Astrocyte (in vitro differentiated cells and primary cell): ENCODE measurements at regions not wholly inside any gene's neighbourhood (a gene's known extent, or its start where the extent isn't known, plus 50 kb on each side); places are given as distances from the start of the nearest gene placed in this dataset.
"Not testable (repeated sequence)": the region's sequence is repeated elsewhere in the genome, so short reads cannot be mapped to it uniquely, and the experiment has no call there.

ENCODE experiments used
- DNase-seq: peaks from one replicate; pipeline ENCODE4 v3.0.0-alpha.2; 2010; ENCODE audit warnings: low read depth
- FAIRE-seq: peaks from 2 replicates; lab custom pipeline; 2011; peaks lifted over from hg19 to GRCh38; lab: Jason Lieb, UNC
- H2AFZ ChIP-seq: 2 replicates; pipeline ENCODE4 v1.6.0; 2012; ENCODE audit warnings: low read depth, low read length, inconsistent platforms
- H3K27ac ChIP-seq: 2 replicates; pipeline ENCODE4 v1.5.1; 2011; ENCODE audit warnings: low read depth, low read length, inconsistent platforms
- H3K27me3 ChIP-seq: 2 replicates; pipeline ENCODE4 v1.6.0; 2011; ENCODE audit warnings: low read length, inconsistent platforms; ENCODE audit not compliant: insufficient read depth
- H3K36me3 ChIP-seq: 2 replicates; pipeline ENCODE4 v1.5.1; 2011; ENCODE audit warnings: low read length, inconsistent platforms; ENCODE audit not compliant: insufficient read depth
- H3K4me1 ChIP-seq: 2 replicates; pipeline ENCODE4 v1.5.1; 2011; ENCODE audit warnings: low read length, inconsistent platforms; ENCODE audit not compliant: insufficient read depth
- H3K4me2 ChIP-seq: 2 replicates; pipeline ENCODE4 v1.6.0; 2012; ENCODE audit warnings: low read length, inconsistent platforms
- H3K4me3 ChIP-seq: 2 replicates; pipeline ENCODE4 v1.5.1; 2011; ENCODE audit warnings: low read depth, mild to moderate bottlenecking, low read length, inconsistent platforms; ENCODE audit not compliant: insufficient read depth
- H3K79me2 ChIP-seq: 2 replicates; pipeline ENCODE4 v1.6.0; 2012; ENCODE audit warnings: mild to moderate bottlenecking, low read length, inconsistent platforms; ENCODE audit not compliant: insufficient read depth
- H3K9ac ChIP-seq: 2 replicates; pipeline ENCODE4 v1.6.0; 2012; ENCODE audit warnings: mild to moderate bottlenecking, low read length, inconsistent platforms
- H3K9me3 ChIP-seq: 2 replicates; pipeline ENCODE4 v1.5.1; 2012; ENCODE audit warnings: low read depth, mild to moderate bottlenecking, low read length, inconsistent platforms; ENCODE audit not compliant: insufficient read depth
- H4K20me1 ChIP-seq: 2 replicates; pipeline ENCODE4 v1.6.0; 2012; ENCODE audit warnings: low read length, inconsistent platforms; ENCODE audit not compliant: insufficient read depth
- H3K27ac Mint-ChIP-seq: one replicate; pipeline ENCODE4 v1.8.0; 2021; ENCODE audit warnings: mild to moderate bottlenecking, mixed read lengths; ENCODE audit not compliant: unreplicated experiment
- H3K27me3 Mint-ChIP-seq: one replicate; pipeline ENCODE4 v1.8.0; 2021; ENCODE audit warnings: low read depth, mixed read lengths; ENCODE audit not compliant: unreplicated experiment
- H3K36me3 Mint-ChIP-seq: one replicate; pipeline ENCODE4 v1.8.0; 2021; ENCODE audit warnings: low read depth, mixed read lengths; ENCODE audit not compliant: unreplicated experiment
- H3K4me1 Mint-ChIP-seq: one replicate; pipeline ENCODE4 v1.8.0; 2021; ENCODE audit warnings: low read depth, mixed read lengths; ENCODE audit not compliant: unreplicated experiment
- H3K4me3 Mint-ChIP-seq: one replicate; pipeline ENCODE4 v1.8.0; 2021; ENCODE audit warnings: mild to moderate bottlenecking, moderate library complexity, mixed read lengths; ENCODE audit not compliant: unreplicated experiment
- H3K9me3 Mint-ChIP-seq: one replicate; pipeline ENCODE4 v1.8.0; 2021; ENCODE audit warnings: mild to moderate bottlenecking, mixed read lengths; ENCODE audit not compliant: unreplicated experiment

- not testable (repeated sequence) for H2AFZ ChIP-seq, H3K4me2 ChIP-seq, H3K27ac ChIP-seq, H3K4me3 Mint-ChIP-seq, H3K9me3 Mint-ChIP-seq, H3K36me3 Mint-ChIP-seq, H3K27me3 Mint-ChIP-seq, H3K9ac ChIP-seq, DNase-seq, H3K4me3 ChIP-seq, H3K4me1 ChIP-seq, FAIRE-seq, H3K9me3 ChIP-seq, H3K27ac Mint-ChIP-seq, H3K36me3 ChIP-seq, H3K27me3 ChIP-seq
- Histone ChIP-seq H3K79me2 (peaks cover 63% of the 10 kb centered on the region), H4K20me1 (peaks cover 24% of the 10 kb centered on the region)
- H3K4me1 Mint-ChIP-seq, result peaks cover 17% of the 10 kb centered on the region
These were observed 344.8 kb downstream of the BCL2L11 start for GRCh38 chr2:111465521-111465920.

GRCh38 chr2:111466744-111467143 is 346.0 kb downstream of the BCL2L11 start:
- H3K4me1 ChIP-seq, DNase-seq, H3K27ac ChIP-seq, H3K4me3 ChIP-seq, H3K4me2 ChIP-seq, H3K36me3 Mint-ChIP-seq, H3K9me3 Mint-ChIP-seq, H3K9me3 ChIP-seq, H2AFZ ChIP-seq, H3K27ac Mint-ChIP-seq, H3K27me3 Mint-ChIP-seq, H3K4me3 Mint-ChIP-seq, H3K9ac ChIP-seq, H3K27me3 ChIP-seq, H3K36me3 ChIP-seq, FAIRE-seq: not testable (repeated sequence)
- peaks cover 63% of the 10 kb centered on the region for H3K79me2 ChIP-seq
- peaks cover 21% of the 10 kb centered on the region for H4K20me1 ChIP-seq
- H3K4me1 Mint-ChIP-seq, result peaks cover 13% of the 10 kb centered on the region

GRCh38 chr2:111470924-111471323 is 350.2 kb downstream of the BCL2L11 start:
- H3K36me3 ChIP-seq, H3K9ac ChIP-seq, DNase-seq, H2AFZ ChIP-seq, H3K9me3 Mint-ChIP-seq, H3K27me3 ChIP-seq, H3K36me3 Mint-ChIP-seq, FAIRE-seq, H3K4me2 ChIP-seq, H3K4me1 ChIP-seq, H3K9me3 ChIP-seq, H3K27ac ChIP-seq, H3K27me3 Mint-ChIP-seq, H3K27ac Mint-ChIP-seq, H3K4me3 ChIP-seq, H3K4me3 Mint-ChIP-seq: not testable (repeated sequence)
- H3K4me1 Mint-ChIP-seq, result peaks cover 16% of the 10 kb centered on the region
- Histone ChIP-seq H3K79me2 (peaks cover 71% of the 10 kb centered on the region), H4K20me1 (peaks cover 32% of the 10 kb centered on the region)

GRCh38 chr2:111471791-111472530 is 351.2 kb downstream of the BCL2L11 start:
- H3K4me2 ChIP-seq, H3K9ac ChIP-seq, H3K27ac Mint-ChIP-seq, H3K9me3 Mint-ChIP-seq, H3K4me3 ChIP-seq, H3K9me3 ChIP-seq, FAIRE-seq, H3K4me3 Mint-ChIP-seq, H3K4me1 ChIP-seq, H3K36me3 Mint-ChIP-seq, H3K36me3 ChIP-seq, H2AFZ ChIP-seq, H3K27me3 ChIP-seq, H3K27me3 Mint-ChIP-seq: not testable (repeated sequence)
- H3K79me2 ChIP-seq, result peaks cover 71% of the 10 kb centered on the region
- peak overlapping the region; percentile 42 for H3K27ac ChIP-seq
- peaks cover 16% of the 10 kb centered on the region for H3K4me1 Mint-ChIP-seq
- DNase-seq, result peak; percentile 56
- peaks cover 28% of the 10 kb centered on the region for H4K20me1 ChIP-seq

GRCh38 chr2:111472844-111473403 is 352.2 kb downstream of the BCL2L11 start:
- H3K27ac Mint-ChIP-seq, result peak overlapping the region; percentile 66
- Histone ChIP-seq H3K79me2 (peaks cover 66% of the 10 kb centered on the region), H3K27ac (peak overlapping the region; percentile 42), H3K4me2 (peak overlapping the region; percentile 11), H4K20me1 (peaks cover 24% of the 10 kb centered on the region)
- not testable (repeated sequence) for H3K36me3 Mint-ChIP-seq, DNase-seq, H2AFZ ChIP-seq, H3K27me3 ChIP-seq, H3K9ac ChIP-seq, H3K4me3 Mint-ChIP-seq, H3K9me3 Mint-ChIP-seq, H3K4me1 ChIP-seq, FAIRE-seq, H3K9me3 ChIP-seq, H3K4me3 ChIP-seq, H3K36me3 ChIP-seq, H3K27me3 Mint-ChIP-seq
- H3K4me1 Mint-ChIP-seq, result peaks cover 14% of the 10 kb centered on the region

- FAIRE-seq, result peak; percentile 23
- H3K27me3 Mint-ChIP-seq, H3K4me3 ChIP-seq, H3K27ac ChIP-seq, H2AFZ ChIP-seq, H3K9me3 Mint-ChIP-seq, H3K4me3 Mint-ChIP-seq, H3K9me3 ChIP-seq, H3K27me3 ChIP-seq, H3K9ac ChIP-seq, DNase-seq, H3K4me1 ChIP-seq, H3K36me3 ChIP-seq, H3K4me2 ChIP-seq, H3K36me3 Mint-ChIP-seq: not testable (repeated sequence)
- peak overlapping the region; percentile 26 for H3K27ac Mint-ChIP-seq
- peaks cover 14% of the 10 kb centered on the region for H3K4me1 Mint-ChIP-seq
- peaks cover 68% of the 10 kb centered on the region for H3K79me2 ChIP-seq
- H4K20me1 ChIP-seq, result peaks cover 24% of the 10 kb centered on the region
These were observed 352.8 kb downstream of the BCL2L11 start for GRCh38 chr2:111473522-111473921.
